Left colon (tissue), 2 donors: ENCODE measurements at regions not wholly inside any gene's neighbourhood (a gene's known extent, or its start where the extent isn't known, plus 50 kb on each side); places are given as distances from the start of the nearest gene placed in this dataset.
"Not testable (repeated sequence)": the region's sequence is repeated elsewhere in the genome, so short reads cannot be mapped to it uniquely, and the experiment has no call there.

Experiments
- ATAC-seq: fragments of 200-7000 bp; cut with Tn5 transposase; one replicate; pipeline ENCODE4 v1.9.1; 2020; ENCODE audit warnings: mild to moderate bottlenecking, moderate library complexity
- DNase-seq, 2 donors: peaks; one replicate each; pipeline ENCODE4 v3.0.0-alpha.2; 2020
- intact Hi-C, 2 donors: fragments of 100-400 bp; cut with DNase I in 1 of 2; cut with micrococcal nuclease in 1 of 2; formaldehyde crosslinking; loops; one replicate each; pipeline versions ENCODE4 v1.11.2 to v1.14.0; 2022; cut with DNase I, micrococcal nuclease
- donor health status: DM: no; HTN: no; CAD: no.
- donor health status: DM: yes; HTN: yes; CAD: no.

DNA sequence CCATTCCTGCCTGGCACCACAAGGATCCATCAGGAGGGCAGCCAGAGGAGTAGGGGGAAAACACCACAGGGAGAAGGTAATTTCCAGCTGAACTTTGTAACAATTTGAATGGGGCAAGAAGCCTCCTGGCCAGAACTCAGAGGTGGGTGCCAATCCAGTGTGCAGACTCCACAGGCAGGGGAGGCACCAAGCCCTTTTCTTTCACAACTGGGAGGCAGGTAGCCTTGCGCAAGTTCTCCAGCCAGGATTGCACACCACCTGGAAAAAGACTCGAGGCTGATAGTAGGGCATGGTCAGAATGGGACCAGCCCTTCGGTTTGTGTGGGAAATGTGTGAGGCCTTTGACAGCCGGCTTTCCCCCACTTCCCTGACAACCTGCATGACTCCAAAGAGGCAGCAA, 161.9 kb upstream of the ARHGAP42 start:
- ATAC-seq: no peak
- intact Hi-C loops: no loop called here
- DNase-seq: no peak

DNA sequence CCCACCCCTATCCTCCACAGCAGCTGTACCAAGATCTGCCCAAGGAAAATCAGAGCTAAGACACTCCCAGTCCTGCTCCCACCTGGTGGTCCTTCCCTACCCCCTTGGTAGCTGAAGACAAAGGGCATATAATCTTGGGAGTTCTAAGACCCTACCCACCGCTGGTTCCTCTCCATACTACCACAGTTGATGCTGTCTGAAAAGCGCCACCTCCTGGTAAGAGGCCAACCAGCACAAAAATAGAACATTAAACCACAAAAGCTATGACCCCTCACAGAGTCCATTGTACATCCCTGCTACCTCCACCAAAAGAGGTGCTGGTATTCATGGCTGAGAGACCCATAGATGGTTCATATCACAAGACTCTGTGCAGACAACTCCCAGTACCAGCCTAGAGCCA, 161.5 kb upstream of the ARHGAP42 start:
- intact Hi-C loops: no loop called here

DNA sequence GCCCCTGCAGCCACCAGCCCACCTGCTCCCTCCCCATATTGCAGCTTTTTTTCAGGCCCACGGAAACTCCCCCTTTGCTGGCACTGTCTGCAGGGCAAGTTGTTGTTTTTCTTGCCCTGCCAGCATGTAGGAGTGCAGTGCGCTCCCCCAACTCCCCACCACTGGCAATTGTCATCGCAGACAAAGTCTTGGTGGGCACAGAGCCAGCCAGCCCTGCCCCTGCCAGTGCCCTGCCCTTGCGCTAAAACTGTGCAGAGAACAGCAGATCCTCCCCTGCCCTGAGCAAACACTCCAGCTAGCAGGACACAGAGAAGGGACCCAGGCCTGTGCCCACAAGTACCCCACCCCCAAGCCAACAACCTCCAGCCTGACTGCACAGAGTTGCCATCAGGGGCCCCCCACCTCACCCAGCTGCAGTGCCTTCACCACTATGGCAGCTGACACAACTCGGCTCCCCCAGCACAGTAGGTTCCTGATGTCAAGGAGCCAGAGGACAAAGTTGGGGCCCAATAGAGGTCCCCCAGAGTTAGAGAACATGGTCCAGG, 158.1 kb upstream of the ARHGAP42 start:
- no peak for DNase-seq
- no peak for ATAC-seq
- intact Hi-C loops: no loop called here

More for the DNA sequence above, 161.5 kb upstream of the ARHGAP42 start:
- DNase-seq: no peak
- no peak for ATAC-seq

DNA sequence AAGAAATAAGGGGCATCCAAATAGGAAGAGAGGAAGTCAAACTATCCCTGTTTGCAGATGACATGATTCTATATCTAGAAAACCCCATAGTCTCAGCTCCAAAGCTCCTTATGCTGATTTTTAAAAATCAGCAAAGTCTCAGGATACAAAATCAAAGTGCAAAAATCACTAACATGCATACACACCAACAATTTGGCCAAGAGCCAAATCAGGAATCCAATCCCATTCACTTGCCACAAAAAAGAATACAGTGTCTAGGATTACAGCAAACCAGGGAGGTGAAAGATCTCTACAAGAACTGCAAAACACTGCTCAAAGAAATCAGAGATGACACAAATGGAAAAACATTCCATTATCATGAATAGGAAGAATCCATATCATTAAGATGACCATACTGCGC, 155.8 kb upstream of the ARHGAP42 start:
- DNase-seq, intact Hi-C loops, ATAC-seq: not testable (repeated sequence)

DNA sequence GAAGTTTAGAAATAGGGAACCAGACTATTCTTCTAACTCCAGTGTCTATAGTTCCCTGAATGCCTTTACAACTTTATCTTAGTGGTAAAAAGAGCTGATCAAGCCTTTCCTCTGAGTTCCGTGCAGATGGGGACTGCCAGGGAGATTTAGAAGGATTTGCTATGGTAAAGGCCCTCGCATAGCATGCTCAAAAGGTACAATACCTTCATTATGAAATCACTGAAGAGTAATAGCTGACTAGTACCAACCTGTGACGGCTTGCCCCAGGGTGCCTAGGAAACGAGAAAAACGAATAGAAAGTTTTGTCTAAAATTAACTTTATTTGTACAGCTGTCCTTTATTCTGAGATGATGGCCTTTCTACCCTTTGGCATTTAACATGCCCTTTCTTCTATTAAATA, 150.1 kb upstream of the ARHGAP42 start:
- ATAC-seq (no peak), DNase-seq (no peak)
- intact Hi-C loops: no loop called here

DNA sequence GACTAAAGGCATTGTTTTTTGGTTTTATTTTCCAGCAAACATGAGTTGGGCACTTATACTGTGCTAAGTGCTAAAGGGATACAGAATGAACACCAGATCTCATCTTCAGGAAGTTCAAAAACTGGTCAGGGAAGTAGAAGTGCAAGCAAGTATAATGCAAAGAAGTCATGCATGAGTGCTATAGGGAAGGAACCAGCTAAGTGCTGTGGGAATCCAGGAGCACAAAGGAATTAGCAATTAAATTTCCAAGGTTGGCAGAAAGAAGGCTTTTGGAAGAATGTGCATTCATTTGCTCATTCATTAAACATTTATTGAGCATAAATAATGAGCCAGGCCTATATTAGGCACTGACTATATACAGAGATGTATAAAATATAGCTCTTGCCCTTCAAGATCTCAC, 143.7 kb upstream of the ARHGAP42 start:
- intact Hi-C loops: no loop called here
- DNase-seq (no peak), ATAC-seq (no peak)

DNA sequence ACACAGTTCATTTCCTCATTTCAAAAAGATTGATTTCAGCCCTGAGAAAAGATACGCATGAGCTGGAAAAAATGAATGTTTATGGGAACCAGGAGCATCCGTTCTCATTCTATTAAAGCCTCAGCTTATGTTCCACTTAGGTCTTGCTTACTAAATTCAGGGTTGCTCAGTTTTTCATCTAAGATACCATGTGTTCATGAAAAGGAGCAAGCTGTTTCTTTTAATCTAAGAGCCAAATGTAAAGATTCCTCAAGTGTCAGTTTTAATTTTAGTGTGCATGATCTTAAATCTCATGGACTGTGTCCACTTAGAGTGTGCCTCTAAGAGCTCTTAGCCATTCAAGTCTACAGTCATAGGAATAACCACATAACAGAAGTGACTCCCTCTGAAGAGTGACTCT, 141.5 kb upstream of the ARHGAP42 start:
- intact Hi-C loops: no loop called here
- DNase-seq (no peak), ATAC-seq (peak; percentile 18)

DNA sequence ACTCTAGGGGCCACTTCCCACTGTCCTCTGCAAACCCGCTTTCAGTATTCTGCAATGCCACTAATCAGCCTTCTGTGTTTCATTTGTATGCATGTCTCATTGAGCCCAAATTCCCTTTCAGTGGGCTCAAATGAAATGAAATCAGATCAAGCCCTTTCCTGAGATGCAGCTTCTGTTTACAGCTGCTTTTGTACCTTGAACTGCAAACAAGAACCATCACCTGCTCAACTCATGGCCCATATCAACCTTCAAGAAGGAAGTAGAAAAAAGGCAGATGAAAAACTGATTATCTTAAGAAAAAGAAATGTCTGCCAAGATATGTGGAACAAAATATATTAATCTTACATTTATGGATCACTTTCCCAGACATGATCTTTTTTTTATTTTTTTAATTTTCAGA, 141.1 kb upstream of the ARHGAP42 start:
- intact Hi-C loops: no loop called here

DNA sequence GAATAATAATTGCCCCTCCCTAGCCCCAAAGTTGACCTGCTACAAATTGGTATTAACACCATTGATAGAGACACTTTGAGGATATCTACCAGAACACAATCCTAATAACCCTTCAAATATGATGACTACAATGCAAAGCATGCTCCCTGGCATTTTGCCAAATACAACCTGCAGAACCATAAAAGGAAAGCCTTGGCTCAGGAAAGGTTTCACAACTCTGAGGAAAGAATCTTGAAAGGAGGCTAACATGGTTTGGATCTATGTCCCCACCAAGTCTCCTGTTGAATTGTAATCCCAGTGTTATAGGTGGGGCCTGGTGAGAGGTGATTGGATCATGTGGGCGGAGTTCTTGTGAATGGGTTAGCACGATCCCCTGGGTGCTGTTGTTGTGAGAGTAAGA, 140.4 kb upstream of the ARHGAP42 start:
- intact Hi-C loops: no loop called here
- ATAC-seq (peak; percentile 75), DNase-seq (no peak)

More for the DNA sequence above, 141.1 kb upstream of the ARHGAP42 start:
- no peak for DNase-seq
- peak; percentile 70 for ATAC-seq

DNA sequence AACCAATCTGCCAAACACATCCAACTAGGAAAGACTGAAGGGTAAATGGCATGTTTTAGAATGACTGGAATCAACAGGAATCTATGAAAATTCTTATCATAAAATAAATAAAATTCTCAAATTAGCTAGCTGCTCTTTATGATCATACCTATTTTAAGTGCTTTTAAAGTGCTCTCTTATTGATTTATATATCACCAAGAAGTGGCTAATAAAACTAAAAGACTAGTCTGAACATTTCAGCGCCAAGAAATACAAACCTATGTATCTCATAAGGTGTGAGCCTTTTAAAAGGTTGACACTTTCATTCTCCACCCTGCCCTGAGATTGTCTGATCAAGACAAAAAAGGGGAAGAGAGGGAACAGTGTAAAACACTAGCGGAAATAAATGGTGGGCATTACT, 136.8 kb upstream of the ARHGAP42 start:
- ATAC-seq (no peak), DNase-seq (no peak)

DNA sequence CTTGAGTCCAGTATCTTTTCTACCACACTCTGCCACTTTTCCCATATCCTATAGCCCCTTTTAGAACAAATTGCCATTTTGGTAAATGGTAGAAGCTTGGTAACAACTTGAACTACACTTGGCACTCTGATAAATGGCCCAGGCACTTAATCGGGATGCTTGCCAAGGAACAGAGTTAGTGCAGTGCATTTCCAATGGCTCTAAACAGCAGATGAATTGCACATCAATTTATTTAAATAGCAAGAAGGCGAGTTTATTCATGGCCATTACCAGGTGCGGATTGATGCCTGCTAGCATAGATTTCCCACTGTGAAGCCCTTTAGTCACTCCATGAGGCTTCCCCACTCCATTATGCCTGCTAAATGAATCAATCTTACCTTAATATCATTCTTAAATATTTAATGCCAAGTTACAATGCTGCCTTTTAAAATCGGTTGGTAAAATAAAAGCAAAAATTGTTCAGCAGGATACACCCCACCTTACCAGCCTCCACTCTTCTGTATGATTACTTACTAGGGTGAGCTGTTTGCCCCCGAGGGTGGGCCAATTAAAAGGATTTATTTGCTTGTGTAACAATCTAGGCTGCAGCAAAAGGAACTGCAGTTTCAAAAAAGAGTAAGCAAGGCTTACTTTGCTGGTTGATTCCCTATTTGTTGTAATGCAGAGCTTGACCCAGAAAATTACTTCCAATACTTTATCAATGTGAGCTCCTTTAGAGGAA, 136.0 kb upstream of the ARHGAP42 start:
- no peak for DNase-seq
- intact Hi-C loops: no loop called here
- no peak for ATAC-seq

More for the DNA sequence above, 136.8 kb upstream of the ARHGAP42 start:
- intact Hi-C loops: no loop called here

DNA sequence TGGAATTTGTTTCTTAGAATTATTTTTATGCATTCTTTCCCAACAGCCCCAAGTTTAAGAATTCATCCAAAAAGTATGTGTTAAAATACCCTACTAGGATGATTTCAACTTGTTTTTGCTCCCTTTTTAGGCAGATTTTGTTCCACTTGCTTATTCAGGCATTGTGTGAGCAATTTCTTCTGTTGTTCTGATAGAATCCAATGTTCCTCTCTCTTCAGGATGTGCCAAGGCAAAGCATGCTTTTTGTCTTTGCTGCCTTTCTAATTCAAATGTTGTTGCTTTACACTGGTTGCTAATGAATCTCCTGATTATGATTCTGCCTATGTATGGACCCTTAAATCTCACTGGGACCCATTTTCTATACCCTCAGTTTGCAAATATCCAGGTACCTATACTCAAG, 131.2 kb upstream of the ARHGAP42 start:
- no peak for DNase-seq
- no peak for ATAC-seq
- intact Hi-C loops: no loop called here

DNA sequence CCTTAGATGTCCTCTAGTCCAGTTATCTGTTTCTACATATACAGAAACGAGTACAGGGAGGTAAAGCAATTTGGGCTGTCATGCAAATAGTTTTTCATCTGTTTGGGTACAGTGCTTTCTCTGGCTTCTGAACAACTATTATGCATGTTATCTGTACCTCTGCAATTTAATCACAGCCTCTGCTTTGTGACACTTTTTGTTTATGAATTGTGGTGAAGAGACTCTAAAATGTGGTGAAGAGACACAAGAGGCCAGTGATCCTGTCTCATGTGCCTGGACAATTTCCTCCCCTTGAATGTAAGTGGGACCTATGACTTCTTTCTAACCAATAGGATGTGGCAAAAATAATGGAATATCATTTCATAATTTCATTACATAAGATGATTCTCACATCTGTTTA, 130.3 kb upstream of the ARHGAP42 start:
- no peak for ATAC-seq
- intact Hi-C loops: no loop called here

DNA sequence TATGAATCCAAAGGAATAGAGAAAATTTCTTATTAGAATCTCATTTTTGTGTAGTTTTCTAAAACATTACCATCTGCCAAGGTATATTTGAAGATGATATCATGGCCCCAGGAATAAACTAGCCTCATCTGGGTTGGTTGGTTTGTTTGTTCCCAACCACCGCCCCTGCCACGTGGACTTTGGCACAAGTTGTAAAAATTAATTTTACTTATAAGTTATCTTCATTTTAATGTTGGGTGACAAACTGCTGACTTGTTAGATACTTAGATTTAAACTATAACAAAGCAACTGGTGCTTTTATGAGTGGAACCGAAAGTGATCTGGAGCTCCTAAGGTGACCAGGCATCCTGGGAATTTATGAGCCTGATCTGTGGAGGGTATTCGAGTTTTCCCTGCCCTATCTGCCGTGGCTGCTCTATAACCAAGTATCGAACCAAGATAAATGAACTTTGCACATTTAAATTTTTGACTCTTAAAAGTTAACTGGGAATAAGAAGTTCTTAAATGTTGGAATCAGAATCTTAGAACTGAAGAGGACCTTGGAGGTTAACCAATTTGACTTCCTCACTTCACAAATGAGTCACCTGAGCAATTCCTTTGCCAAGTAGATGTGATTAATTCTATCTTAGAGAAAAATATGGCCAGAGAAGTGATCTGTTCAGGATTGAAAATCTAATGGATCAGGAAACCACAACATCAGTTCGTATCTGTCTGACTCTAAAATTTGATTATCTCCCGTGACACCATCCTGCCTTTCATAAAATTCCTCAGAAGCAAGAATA, 129.1 kb upstream of the ARHGAP42 start:
- DNase-seq (no peak), ATAC-seq (peak; percentile 56)
- intact Hi-C loops: no loop called here

More for the DNA sequence above, 130.3 kb upstream of the ARHGAP42 start:
- DNase-seq: no peak

DNA sequence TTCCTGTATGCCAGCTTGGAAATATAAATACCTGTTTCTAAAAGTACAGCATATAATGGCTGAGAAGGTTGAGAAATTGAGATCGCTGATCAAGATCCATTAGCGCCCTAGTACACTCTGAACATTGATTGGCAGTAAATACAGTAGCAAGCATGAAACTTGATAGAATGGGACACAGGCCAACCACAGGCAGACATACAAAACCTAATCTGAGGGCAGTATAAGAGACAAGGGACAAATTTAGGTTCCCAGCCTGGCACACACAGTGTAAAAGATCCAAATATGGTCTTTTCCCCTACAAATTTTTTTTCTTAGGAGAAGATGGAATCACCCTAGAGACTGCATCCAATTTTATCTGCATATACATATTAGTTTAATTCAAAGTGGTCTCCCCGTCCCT, 126.5 kb upstream of the ARHGAP42 start:
- no peak for DNase-seq
- intact Hi-C loops: no loop called here
- ATAC-seq: no peak

DNA sequence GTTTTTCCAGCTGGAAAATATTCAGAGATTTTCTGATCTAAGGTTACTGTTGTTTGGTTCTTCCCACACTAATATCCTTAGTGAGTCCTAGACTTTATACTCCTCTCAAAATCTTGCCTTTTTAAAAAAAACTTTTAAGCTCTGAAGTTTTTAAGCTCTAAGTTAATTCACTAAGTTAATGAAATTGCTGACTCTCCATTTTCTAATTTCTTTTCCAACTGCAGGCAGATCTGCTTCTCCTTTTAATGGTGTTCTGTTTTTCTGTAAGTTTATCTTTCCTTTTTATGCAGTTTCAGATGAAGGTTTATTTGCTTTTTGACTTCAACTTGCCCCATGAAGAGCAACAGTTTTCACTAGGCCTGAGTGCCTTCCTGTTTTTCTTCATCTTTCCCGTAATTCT, 125.8 kb upstream of the ARHGAP42 start:
- DNase-seq: no peak
- ATAC-seq: no peak
- intact Hi-C loops: no loop called here

DNA sequence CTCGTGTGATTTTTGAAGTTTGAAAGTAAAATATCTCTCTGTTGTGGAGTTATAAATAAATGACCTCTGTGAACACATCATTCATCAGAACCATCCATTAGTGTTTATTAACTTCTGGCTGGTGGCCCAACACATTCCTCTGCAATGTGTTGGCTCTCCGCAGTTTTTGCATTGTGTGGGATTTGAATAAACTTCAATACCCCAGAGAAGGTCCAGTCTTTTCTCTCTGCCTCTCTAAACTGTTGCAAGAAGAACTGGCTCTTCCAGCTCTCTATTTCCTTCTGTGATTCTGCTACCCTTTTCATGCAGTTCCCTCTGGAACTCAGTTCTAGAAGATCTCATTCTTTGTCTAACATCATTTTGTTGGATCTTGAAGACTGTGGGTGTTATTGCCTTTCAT, 125.0 kb upstream of the ARHGAP42 start:
- DNase-seq (no peak), ATAC-seq (no peak)
- intact Hi-C loops: no loop called here

DNA sequence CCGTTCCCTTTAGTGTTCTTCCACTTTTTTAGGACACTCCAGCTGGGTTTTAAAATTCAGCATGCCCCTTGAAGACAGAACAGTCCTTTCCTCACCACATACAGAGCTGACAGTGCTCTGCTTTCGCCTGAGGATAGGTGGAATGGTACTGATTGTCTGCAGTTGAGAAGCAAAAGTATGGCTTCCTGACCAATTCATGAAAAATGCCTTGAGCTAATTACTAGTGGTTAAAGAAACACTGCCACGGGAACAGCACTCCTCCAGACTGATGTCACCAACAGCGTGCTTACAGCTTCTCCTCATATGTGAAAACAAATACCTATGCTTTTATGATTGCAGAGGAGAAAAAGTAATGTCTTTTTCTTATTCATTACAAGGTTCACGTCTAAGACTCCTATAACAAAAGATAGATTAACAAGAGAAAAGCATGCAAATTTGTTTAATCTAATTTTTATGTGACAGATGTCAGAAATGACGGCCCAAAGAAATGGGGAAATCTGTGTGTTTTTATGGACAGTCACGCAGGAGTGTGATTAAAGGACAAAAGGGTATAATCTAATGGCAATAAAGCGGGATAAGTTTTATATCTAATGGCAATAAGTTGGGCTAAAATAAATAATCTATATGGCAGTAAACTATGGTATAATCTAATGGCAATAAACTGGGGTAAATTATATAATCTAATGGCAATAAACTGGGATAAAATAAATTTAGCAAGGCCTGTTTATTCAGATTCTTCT, 123.4 kb upstream of the ARHGAP42 start:
- ATAC-seq: no peak
- intact Hi-C loops: no loop called here
- no peak for DNase-seq

DNA sequence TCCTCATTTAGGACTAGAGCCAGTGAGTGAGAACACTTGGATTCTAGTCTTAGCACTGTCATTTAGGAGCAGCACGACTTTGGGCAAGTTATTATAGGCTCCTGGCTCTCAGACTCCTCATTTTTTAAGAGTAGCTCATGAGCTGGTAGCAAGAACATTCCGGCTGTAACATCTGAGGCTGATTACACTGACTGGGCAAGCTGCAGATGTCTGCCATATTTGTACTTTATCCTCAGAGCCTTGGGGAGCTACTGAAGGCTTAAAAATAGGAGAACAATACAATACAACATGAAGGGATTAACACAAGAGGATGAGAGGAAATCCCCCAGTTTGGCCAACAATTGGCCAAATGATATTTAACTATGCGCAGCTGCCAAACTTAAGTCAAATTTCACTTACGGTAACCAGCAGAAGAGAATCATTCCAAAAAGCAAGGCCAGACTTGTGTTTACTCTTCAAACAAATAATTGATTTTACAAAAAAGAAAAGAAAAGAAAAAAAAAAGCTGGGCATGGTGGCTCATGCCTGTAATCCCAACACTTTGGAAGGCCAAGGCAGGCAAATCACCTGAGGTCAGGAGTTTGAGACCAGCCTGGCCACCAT, 113.1 kb upstream of the ARHGAP42 start:
- no peak for ATAC-seq
- DNase-seq: no peak
- intact Hi-C loops: no loop called here
